T-cell (primary cell): ENCODE measurements at regions not wholly inside any gene's neighbourhood (a gene's known extent, or its start where the extent isn't known, plus 50 kb on each side); places are given as distances from the start of the nearest gene placed in this dataset.

Experiments
- ATAC-seq, 4 experiments: fragments of 200-7000 bp in 3 of 4; fragments of 150-1000 bp in 1 of 4; cut with Tn5 transposase; replicated peaks in 1 of 4; 1 replicate in 3 of 4; 2 replicates in 1 of 4; pipeline ENCODE4 v1.10.0; 2021; ENCODE audit warnings: moderate library complexity in 3 of 4, mild to moderate bottlenecking in 2 of 4, moderate number of reproducible peaks in 1 of 4
- CTCF ChIA-PET, 2 donors: fragments of 300-600 bp; sonication (Branson Sonifier 250); formaldehyde crosslinking; loops; one replicate each; lab custom pipeline; 2022; ENCODE audit warnings: antibody characterized with exemption in 2 of 2; lab: Charles Lee
- POLR2A ChIA-PET, 2 donors: fragments of 300-600 bp; sonication (Branson Sonifier 250); formaldehyde crosslinking; loops; one replicate each; lab custom pipeline; 2022; ENCODE audit warnings: antibody characterized with exemption in 2 of 2; lab: Charles Lee
- DNase-seq, 35 experiments: peaks; one replicate each; pipeline versions ENCODE4 v3.0.0 to v3.0.0-alpha.2; 2013 to 2023
- H3K27ac ChIP-seq: one replicate; pipeline ENCODE4 v1.5.1; 2013; ENCODE audit warnings: low read length
- H3K27me3 ChIP-seq, 2 experiments: replicated peaks in 1 of 2; 1 replicate in 1 of 2; 2 replicates in 1 of 2; pipeline versions ENCODE4 v1.6.1 to v1.7.0; 2013; ENCODE audit warnings: low read length in 1 of 2, mixed read lengths in 1 of 2; ENCODE audit not compliant: control insufficient read depth in 2 of 2, insufficient read depth in 2 of 2; ENCODE audit errors: extremely low read depth in 1 of 2
- H3K36me3 ChIP-seq, 2 donors: 1 replicate in 1 of 2; 2 replicates in 1 of 2; pipeline versions ENCODE4 v1.6.1 to v1.7.0; 2013; ENCODE audit warnings: low read length in 1 of 2; ENCODE audit not compliant: control insufficient read depth in 2 of 2, insufficient read depth in 1 of 2; ENCODE audit errors: extremely low read depth in 1 of 2
- H3K4me1 ChIP-seq, 2 experiments: 1 replicate in 1 of 2; 2 replicates in 1 of 2; pipeline versions ENCODE4 v1.6.1 to v1.7.0; 2013; ENCODE audit warnings: low read length in 2 of 2, mixed read lengths in 1 of 2; ENCODE audit not compliant: insufficient read depth in 2 of 2, control insufficient read depth in 1 of 2; ENCODE audit errors: extremely low read depth in 1 of 2
- H3K4me3 ChIP-seq, 2 donors: 1 replicate in 1 of 2; 2 replicates in 1 of 2; pipeline versions ENCODE4 v1.5.1 to v1.7.0; 2013; ENCODE audit warnings: mild to moderate bottlenecking in 2 of 2, low read length in 1 of 2, moderate library complexity in 1 of 2; ENCODE audit not compliant: control insufficient read depth in 1 of 2; ENCODE audit errors: extremely low read depth in 1 of 2
- H3K9me3 ChIP-seq: 2 replicates; pipeline ENCODE4 v1.7.0; 2013
- H3K27ac Mint-ChIP-seq, 2 donors: one replicate each; pipeline ENCODE4 v1.8.0; 2020 to 2021; ENCODE audit warnings: mild to moderate bottlenecking in 2 of 2, mixed read lengths in 2 of 2
- H3K27me3 Mint-ChIP-seq, 2 donors: one replicate each; pipeline ENCODE4 v1.8.0; 2021 to 2022; ENCODE audit warnings: mixed read lengths in 2 of 2
- H3K36me3 Mint-ChIP-seq: one replicate; pipeline ENCODE4 v1.8.0; 2021; ENCODE audit warnings: mixed read lengths
- H3K4me1 Mint-ChIP-seq, 3 donors: one replicate each; pipeline ENCODE4 v1.8.0; 2020 to 2022; ENCODE audit warnings: mixed read lengths in 3 of 3, mild to moderate bottlenecking in 1 of 3
- H3K4me3 Mint-ChIP-seq, 3 donors: one replicate each; pipeline ENCODE4 v1.8.0; 2020 to 2022; ENCODE audit warnings: mild to moderate bottlenecking in 3 of 3, mixed read lengths in 3 of 3, moderate library complexity in 3 of 3
- H3K9me3 Mint-ChIP-seq, 3 donors: one replicate each; pipeline ENCODE4 v1.8.0; 2020 to 2022; ENCODE audit warnings: mixed read lengths in 3 of 3
- WGBS: methylation state at CpG from one replicate; pipeline ENCODE4 v1.1.5; 2013; ENCODE audit warnings: missing lambda C conversion rate; ENCODE audit not compliant: insufficient coverage; 5-methylcytosine and 5-hydroxymethylcytosine counted together

- Mint-ChIP-seq H3K36me3 (no peaks in the 10 kb centered on the region), H3K27me3 (peaks cover 11 to 12% of the 10 kb centered on the region in 2 donors), H3K4me3 (no peak overlapping the region), H3K9me3 (no peaks in the 10 kb centered on the region), H3K27ac (no peak overlapping the region), H3K4me1 (no peaks in the 10 kb centered on the region)
- no CpG with 5 or more reads among the region's 2 CpGs for WGBS
- H3K9me3 ChIP-seq, result no peaks in the 10 kb centered on the region
- H3K27me3 ChIP-seq, result peaks cover 0 to 3% of the 10 kb centered on the region in 2 experiments
- H3K4me1 ChIP-seq, result no peaks in the 10 kb centered on the region
- no peaks in the 10 kb centered on the region for H3K36me3 ChIP-seq
- ATAC-seq (no peak), DNase-seq (no peak)
- ChIA-PET POLR2A (no interaction called here), CTCF (no interaction called here)
- no peak overlapping the region for H3K4me3 ChIP-seq
- no peak overlapping the region for H3K27ac ChIP-seq
These were observed 115.1 kb downstream of the ADTRP start for GRCh38 chr6:11663519-11663918.
